ENCODE measurements at regions not wholly inside any gene's neighbourhood (a gene's known extent, or its start where the extent isn't known, plus 50 kb on each side); places are given as distances from the start of the nearest gene placed in this dataset.

DNA sequence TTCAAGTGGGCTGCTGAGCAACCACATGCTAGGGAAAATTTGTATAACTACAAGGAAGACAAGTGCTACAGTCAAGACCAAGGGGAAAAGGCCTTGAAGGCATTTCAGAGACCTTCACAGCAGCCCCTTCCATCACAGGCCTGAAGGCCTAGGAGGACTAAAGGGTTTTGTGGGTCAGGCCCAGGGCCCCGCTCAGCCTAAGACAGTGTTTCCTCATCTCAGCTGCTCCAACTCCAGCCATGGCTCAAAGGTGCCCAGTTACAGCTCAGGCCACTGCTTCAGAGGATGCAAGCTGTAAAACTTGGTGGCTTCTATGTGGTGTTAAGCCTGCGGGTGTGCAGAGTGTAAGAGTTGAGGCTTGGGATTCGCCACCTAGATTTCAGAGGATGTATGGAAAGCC, 260.5 kb downstream of the NXPE2 start:
- TF ChIP-seq CTCF (IDR thresholded peaks at IDR 0.05; ENCODE audit: insufficient read depth, low read length, poor library complexity, severe bottlenecking) (no peak), EZH2phosphoT487 (conservative IDR thresholded peaks at IDR 0.05; ENCODE audit: low read length) (no peak)

All from SU-DHL-6 (cell line).